ENCODE measurements at regions not wholly inside any gene's neighbourhood (a gene's known extent, or its start where the extent isn't known, plus 50 kb on each side); places are given as distances from the start of the nearest gene placed in this dataset.

DNA sequence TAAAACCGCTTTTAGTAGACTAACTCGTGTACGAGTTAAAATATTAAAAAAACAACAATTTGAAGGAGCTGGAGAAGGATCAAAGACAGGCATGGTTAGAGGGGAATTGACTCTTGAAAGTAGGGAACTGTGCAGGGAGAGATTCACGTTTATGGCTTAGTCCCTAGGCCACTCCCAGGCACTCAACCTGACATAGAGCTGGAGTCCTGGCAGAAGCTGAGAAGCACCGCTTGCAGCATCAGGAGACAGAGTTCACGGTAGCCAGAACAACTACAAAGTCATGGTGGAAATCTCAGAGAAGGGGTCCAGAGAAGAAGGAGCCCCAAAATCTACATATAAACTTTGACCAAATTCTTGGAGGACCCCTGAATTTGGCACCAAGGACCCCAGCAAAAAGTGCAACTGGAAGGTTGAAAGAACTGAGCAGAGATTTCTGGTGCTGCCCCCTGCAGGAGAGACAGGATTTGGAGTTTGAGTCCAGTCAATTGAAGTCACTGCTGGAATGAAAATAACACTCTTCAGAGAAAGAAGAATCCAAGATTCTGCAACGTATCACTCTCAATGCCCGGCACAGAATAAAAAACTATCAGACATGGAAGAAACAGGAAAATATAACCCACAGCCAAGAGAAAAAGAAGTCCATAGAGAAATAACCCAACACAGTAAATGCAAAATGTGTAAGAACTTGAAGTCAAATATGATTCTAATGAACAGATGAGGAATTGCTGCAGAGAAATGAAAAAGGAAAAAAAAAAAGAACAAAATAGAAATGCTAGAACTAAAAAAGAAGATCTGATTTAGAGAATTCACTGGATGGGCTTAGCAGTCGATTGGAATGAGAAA, 493.3 kb upstream of the PODXL start:
- TF ChIP-seq, protein P1, sequence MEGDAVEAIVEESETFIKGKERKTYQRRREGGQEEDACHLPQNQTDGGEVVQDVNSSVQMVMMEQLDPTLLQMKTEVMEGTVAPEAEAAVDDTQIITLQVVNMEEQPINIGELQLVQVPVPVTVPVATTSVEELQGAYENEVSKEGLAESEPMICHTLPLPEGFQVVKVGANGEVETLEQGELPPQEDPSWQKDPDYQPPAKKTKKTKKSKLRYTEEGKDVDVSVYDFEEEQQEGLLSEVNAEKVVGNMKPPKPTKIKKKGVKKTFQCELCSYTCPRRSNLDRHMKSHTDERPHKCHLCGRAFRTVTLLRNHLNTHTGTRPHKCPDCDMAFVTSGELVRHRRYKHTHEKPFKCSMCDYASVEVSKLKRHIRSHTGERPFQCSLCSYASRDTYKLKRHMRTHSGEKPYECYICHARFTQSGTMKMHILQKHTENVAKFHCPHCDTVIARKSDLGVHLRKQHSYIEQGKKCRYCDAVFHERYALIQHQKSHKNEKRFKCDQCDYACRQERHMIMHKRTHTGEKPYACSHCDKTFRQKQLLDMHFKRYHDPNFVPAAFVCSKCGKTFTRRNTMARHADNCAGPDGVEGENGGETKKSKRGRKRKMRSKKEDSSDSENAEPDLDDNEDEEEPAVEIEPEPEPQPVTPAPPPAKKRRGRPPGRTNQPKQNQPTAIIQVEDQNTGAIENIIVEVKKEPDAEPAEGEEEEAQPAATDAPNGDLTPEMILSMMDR (conservative IDR thresholded peaks at IDR 0.05; ENCODE audit: low read depth, low read length): peak; percentile 93
- no peak for DNase-seq (ENCODE audit: low read depth)
- peak overlapping the region; percentile 19 for H3K4me3 ChIP-seq (ENCODE audit: low read depth, low read length)

DNA sequence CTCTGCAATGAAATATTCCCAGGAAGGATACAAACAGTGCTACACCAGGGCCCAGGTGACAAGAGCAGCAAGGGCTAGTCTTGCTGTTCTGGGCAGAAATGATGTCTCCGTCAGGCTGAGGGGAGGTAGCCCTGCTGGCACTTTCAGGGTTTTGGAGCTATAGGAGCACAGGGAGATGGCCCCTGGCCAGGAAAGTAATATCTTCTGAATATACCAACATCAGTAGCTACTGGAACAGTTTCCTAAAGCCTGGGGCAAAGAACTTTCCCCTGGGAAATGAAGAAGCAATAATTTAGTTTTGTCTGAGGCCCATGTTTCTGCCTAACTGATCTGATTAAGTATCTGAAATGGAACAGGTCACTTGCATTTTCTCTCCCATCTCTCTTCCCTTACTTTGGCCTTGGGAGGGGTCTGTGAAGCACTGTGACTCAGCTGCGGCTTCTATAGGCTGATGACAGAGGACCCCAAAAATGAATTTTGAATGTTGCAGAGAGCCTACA, 489.1 kb upstream of the PODXL start:
- no peak for DNase-seq (ENCODE audit: low read depth)
- TF ChIP-seq, protein P1 (conservative IDR thresholded peaks at IDR 0.05; ENCODE audit: low read depth, low read length): no peak
- no peak overlapping the region for H3K4me3 ChIP-seq (ENCODE audit: low read depth, low read length)

- no peak overlapping the region for H3K4me3 ChIP-seq (ENCODE audit: low read depth, low read length)
- DNase-seq (ENCODE audit: low read depth): no peak
- TF ChIP-seq, protein P1 (conservative IDR thresholded peaks at IDR 0.05; ENCODE audit: low read depth, low read length): no peak
These were observed 488.6 kb upstream of the PODXL start for GRCh38 chr7:132045002-132045401.

DNA sequence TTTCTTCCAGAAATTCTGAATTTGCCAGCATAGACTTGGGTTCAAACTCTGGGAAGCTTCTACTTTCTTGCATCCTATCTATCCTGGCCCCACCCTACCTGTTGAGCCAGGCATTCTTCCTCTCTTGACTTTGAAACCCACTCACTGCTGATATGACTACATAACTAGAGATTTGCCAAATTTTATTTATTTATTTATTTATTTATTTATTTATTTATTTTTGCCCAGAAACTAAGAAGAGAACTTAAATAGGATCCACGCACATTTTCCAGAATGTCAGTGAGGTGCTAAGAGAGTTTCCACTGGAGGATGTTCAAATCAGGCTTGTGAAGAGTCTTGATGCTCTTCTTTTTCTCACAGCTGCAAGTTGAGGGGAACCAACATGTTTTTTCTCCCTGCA, 487.8 kb upstream of the PODXL start:
- no peak for DNase-seq (ENCODE audit: low read depth)
- TF ChIP-seq, protein P1 (conservative IDR thresholded peaks at IDR 0.05; ENCODE audit: low read depth, low read length): no peak

DNA sequence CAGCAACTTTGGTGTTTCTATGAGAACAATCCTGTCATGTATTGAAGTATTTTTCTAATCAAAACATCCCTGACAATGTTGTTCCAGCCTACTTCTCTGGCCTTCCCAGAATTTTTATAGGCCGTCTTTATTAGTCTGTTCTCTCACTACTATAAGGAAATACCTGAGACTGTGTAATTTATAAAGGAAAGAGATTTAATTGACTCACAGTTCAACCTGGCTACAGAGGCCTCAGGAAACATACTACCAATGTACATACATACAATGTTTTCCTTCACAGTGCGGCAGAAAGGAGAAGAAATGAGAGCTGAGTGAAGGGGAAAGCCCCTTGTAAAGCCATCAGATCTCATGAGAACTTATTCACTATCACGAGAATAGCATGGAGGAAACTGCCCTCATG, 484.7 kb upstream of the PODXL start:
- TF ChIP-seq, protein P1 (conservative IDR thresholded peaks at IDR 0.05; ENCODE audit: low read depth, low read length): no peak
- H3K4me3 ChIP-seq (ENCODE audit: low read depth, low read length): no peak overlapping the region
- DNase-seq (ENCODE audit: low read depth): no peak

More for the DNA sequence above, 487.8 kb upstream of the PODXL start:
- no peak overlapping the region for H3K4me3 ChIP-seq (ENCODE audit: low read depth, low read length)

GRCh38 chr7:132035517-132036362, 479.3 kb upstream of the PODXL start:
- TF ChIP-seq, protein P1 (conservative IDR thresholded peaks at IDR 0.05; ENCODE audit: low read depth, low read length): no peak
- H3K4me3 ChIP-seq (ENCODE audit: low read depth, low read length): no peak overlapping the region
- DNase-seq (ENCODE audit: low read depth): no peak
